ENCODE measurements at regions not wholly inside any gene's neighbourhood (a gene's known extent, or its start where the extent isn't known, plus 50 kb on each side); places are given as distances from the start of the nearest gene placed in this dataset.

DNA sequence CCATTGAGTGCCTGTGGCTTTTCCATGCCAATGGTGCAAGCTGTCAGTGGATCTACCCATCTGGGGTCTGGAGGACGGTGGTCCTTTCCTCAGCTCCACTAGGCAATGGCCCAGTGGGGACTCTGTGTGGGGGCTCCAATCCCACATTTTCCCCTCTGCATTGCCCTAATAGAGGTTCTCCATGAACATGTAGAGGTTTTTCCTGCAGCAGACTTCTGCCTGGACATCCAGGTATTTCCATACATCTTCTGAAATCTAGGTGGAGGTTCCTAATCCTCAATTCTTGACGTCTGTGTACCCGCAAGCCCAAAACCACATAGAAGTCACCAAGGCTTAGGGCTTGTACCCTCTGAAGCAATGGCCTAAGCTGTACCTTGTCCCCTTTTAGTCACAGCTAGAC is 703.1 kb downstream of the MCTP2 start:
- no peaks in the 10 kb centered on the region for H3K79me1 ChIP-seq (ENCODE audit: low read depth, low read length)
- POLR2A ChIA-PET (ENCODE audit: partially characterized antibody), result no interaction called here
- no peak for TF ChIP-seq SIX5 (IDR thresholded peaks at IDR 0.05; ENCODE audit: low read depth, low read length)
- no peak for TF ChIP-seq CBX5 (IDR thresholded peaks at IDR 0.05; ENCODE audit: low read depth, low read length)
- H3K27ac ChIP-seq (ENCODE audit: low read depth, low read length), result no peak overlapping the region
- no peak overlapping the region for H4K8ac ChIP-seq (ENCODE audit: extremely low read depth, insufficient read depth, low read length)
- H4K20me1 ChIP-seq (replicated peaks in 1 of 2; ENCODE audit: control insufficient read depth in 1 of 2, insufficient read depth in 2 of 2, low read length in 2 of 2), result no peaks in the 10 kb centered on the region
- H2BK12ac ChIP-seq (ENCODE audit: low read depth, low read length), result no peak overlapping the region
- no peak overlapping the region for H4K5ac ChIP-seq (ENCODE audit: insufficient read length, low read depth, low read length)
- H2AK5ac ChIP-seq (ENCODE audit: low read depth, low read length), result no peak overlapping the region
- no peak overlapping the region for H2BK5ac ChIP-seq (ENCODE audit: low read depth, low read length)
- no peak overlapping the region for H3K23ac ChIP-seq (ENCODE audit: insufficient read length)
- no peak for FAIRE-seq
- no peaks in the 10 kb centered on the region for H3K4me1 ChIP-seq (replicated peaks in 1 of 4; ENCODE audit: control insufficient read depth in 3 of 4, insufficient read depth in 4 of 4, low read length in 3 of 4)
- DNase-seq (ENCODE audit: low read depth in 1 of 2, low spot score in 2 of 2), result no peak
- no peak overlapping the region for H2AFZ ChIP-seq (ENCODE audit: low read length)
- H2BK120ac ChIP-seq (replicated peaks; ENCODE audit: low read depth, low read length), result no peak overlapping the region
- WGBS, 2 experiments (ENCODE audit: extremely low coverage in 1 of 2, insufficient coverage in 1 of 2, insufficient read length in 1 of 2, insufficient replicate concordance in 2 of 2, low coverage in 1 of 2, low lambda C conversion rate in 2 of 2, missing lambda C conversion rate in 1 of 2), result 91% methylated on average over 3 of the region's 3 CpGs; no CpG with 5 or more reads in 1 of the 2 experiments
- no peak overlapping the region for H3K18ac ChIP-seq (ENCODE audit: extremely low read depth, low read length)
- H3K4ac ChIP-seq (replicated peaks; ENCODE audit: insufficient read length, low read depth, low read length), result no peak overlapping the region
- H3K9me3 ChIP-seq (ENCODE audit: insufficient read depth in 2 of 2, low read depth in 1 of 2, low read length in 1 of 2), result peaks cover 6 to 8% of the 10 kb centered on the region in 2 experiments; a peak in 1 of 4 replicates
- H3K27me3 ChIP-seq (replicated peaks in 1 of 4; ENCODE audit: control insufficient read depth in 3 of 4, extremely low read depth in 1 of 4, insufficient read depth in 3 of 4, low read length in 3 of 4), result no peaks in the 10 kb centered on the region
- no peak overlapping the region for H3K4me2 ChIP-seq (ENCODE audit: insufficient read depth in 1 of 2, low read depth in 2 of 2, low read length in 2 of 2)
- no peaks in the 10 kb centered on the region for H3K79me2 ChIP-seq (ENCODE audit: control insufficient read depth in 1 of 2, insufficient read depth in 2 of 2, low read length in 2 of 2)
- no peak overlapping the region for H2BK15ac ChIP-seq (ENCODE audit: low read length)
- no peaks in the 10 kb centered on the region for H3K23me2 ChIP-seq (ENCODE audit: low read depth, low read length)
- no peak overlapping the region for H3K4me3 ChIP-seq (ENCODE audit: extremely low read depth in 1 of 4, insufficient read depth in 2 of 4, low read depth in 3 of 4, low read length in 4 of 4)
- no peak overlapping the region for H3K56ac ChIP-seq (replicated peaks; ENCODE audit: insufficient read length, low read depth, low read length)
- no peak overlapping the region for H3K14ac ChIP-seq (ENCODE audit: insufficient read length)
- H3K36me3 ChIP-seq (ENCODE audit: control insufficient read depth in 2 of 4, insufficient read depth in 4 of 4, low read length in 3 of 4), result no peaks in the 10 kb centered on the region
- no peak overlapping the region for H3K9ac ChIP-seq (replicated peaks in 1 of 4; ENCODE audit: extremely low read depth in 1 of 4, low read depth in 3 of 4, low read length in 3 of 4)
- CTCF ChIA-PET (ENCODE audit: partially characterized antibody), result no interaction called here
- no peak overlapping the region for H2BK20ac ChIP-seq (ENCODE audit: low read length)
- H4K91ac ChIP-seq (replicated peaks; ENCODE audit: insufficient read length, low read length), result no peak overlapping the region

Data from H1 (cell line).